ENCODE measurements at regions not wholly inside any gene's neighbourhood (a gene's known extent, or its start where the extent isn't known, plus 50 kb on each side); places are given as distances from the start of the nearest gene placed in this dataset.

DNA sequence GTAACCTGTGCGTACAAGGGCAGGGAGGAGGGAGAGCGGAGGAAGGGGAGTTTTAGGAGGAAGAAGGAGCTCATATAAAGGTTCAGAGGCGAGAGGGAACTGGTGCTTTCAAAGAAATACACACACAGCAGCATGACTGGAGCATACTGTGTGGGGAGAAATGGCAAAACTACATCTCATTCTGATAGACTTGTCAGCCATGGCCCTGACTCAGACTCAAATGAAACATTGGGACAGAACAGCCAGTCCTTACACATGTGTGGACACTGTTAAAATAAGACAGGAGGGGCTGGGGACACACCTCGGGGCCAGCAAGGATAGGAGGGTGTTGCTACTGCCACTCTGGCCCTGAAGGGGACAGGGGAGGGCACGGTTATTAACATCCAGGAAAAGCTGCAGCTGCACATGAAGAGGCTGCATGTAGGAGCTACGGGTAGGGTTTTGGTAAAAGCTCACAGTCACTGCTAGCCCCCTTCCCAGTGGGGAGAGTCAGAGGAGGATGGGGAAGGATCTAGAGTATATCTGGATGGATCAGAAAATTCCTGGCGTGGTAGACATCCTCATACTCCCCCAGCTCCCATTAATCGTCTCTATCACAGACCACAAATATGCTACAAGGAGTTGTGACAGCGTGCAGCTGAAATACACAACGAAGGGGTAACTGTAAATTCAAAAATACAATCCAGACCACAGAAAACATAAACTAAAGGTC, 110.5 kb downstream of the GATA6 start:
- no peak for TF ChIP-seq POLR2A (IDR thresholded peaks at IDR 0.05)
- TF ChIP-seq, protein P1, sequence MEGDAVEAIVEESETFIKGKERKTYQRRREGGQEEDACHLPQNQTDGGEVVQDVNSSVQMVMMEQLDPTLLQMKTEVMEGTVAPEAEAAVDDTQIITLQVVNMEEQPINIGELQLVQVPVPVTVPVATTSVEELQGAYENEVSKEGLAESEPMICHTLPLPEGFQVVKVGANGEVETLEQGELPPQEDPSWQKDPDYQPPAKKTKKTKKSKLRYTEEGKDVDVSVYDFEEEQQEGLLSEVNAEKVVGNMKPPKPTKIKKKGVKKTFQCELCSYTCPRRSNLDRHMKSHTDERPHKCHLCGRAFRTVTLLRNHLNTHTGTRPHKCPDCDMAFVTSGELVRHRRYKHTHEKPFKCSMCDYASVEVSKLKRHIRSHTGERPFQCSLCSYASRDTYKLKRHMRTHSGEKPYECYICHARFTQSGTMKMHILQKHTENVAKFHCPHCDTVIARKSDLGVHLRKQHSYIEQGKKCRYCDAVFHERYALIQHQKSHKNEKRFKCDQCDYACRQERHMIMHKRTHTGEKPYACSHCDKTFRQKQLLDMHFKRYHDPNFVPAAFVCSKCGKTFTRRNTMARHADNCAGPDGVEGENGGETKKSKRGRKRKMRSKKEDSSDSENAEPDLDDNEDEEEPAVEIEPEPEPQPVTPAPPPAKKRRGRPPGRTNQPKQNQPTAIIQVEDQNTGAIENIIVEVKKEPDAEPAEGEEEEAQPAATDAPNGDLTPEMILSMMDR (IDR thresholded peaks at IDR 0.05): no peak

Measured in uterus (tissue), 2 donors.